Suprapubic skin (tissue), 4 donors: ENCODE measurements at regions not wholly inside any gene's neighbourhood (a gene's known extent, or its start where the extent isn't known, plus 50 kb on each side); places are given as distances from the start of the nearest gene placed in this dataset.

Experiments used
- DNase-seq, 2 donors: peaks; one replicate each; pipeline ENCODE4 v3.0.0-alpha.2; 2019; ENCODE audit warnings: low spot score in 2 of 2
- H3K27ac ChIP-seq: fragments of 200-600 bp; sonication (generic); one replicate; pipeline ENCODE4 v1.5.1; 2019
- H3K27me3 ChIP-seq: fragments of 200-600 bp; sonication (generic); one replicate; pipeline ENCODE4 v1.5.1; 2019
- H3K36me3 ChIP-seq: fragments of 200-600 bp; sonication (generic); one replicate; pipeline ENCODE4 v1.5.1; 2019
- H3K4me1 ChIP-seq: fragments of 200-600 bp; sonication (generic); one replicate; pipeline ENCODE4 v1.5.1; 2019
- H3K4me3 ChIP-seq: fragments of 200-600 bp; sonication (generic); one replicate; pipeline ENCODE4 v1.5.1; 2019; ENCODE audit warnings: mild to moderate bottlenecking
- H3K9me3 ChIP-seq: fragments of 200-600 bp; sonication (generic); one replicate; pipeline ENCODE4 v1.5.1; 2019
- EP300 ChIP-seq: sonication (generic); formaldehyde crosslinking; IDR thresholded peaks from one replicate; pipeline ENCODE4 v1.6.1; 2017; ENCODE audit warnings: antibody characterized with exemption
- POLR2A ChIP-seq, 2 donors: fragments of 450-650 bp; IDR thresholded peaks; one replicate each; pipeline ENCODE4 v1.6.1; 2017; ENCODE audit warnings: antibody characterized with exemption in 2 of 2, mild to moderate bottlenecking in 2 of 2, moderate library complexity in 2 of 2
- POLR2AphosphoS5 ChIP-seq, 3 donors: sonication (generic); formaldehyde crosslinking; IDR thresholded peaks; one replicate each; pipeline ENCODE4 v1.6.1; 2017; ENCODE audit warnings: antibody characterized with exemption in 3 of 3
- WGBS: methylation state at CpG from one replicate; pipeline ENCODE4 v1.1.5; 2018; 5-methylcytosine and 5-hydroxymethylcytosine counted together
- TF ChIP-seq, protein P1 (sequence below), 2 donors: fragments of 200-600 bp in 1 of 2; fragments of 450-650 bp in 1 of 2; sonication (generic) in 1 of 2; IDR thresholded peaks; one replicate each; pipeline ENCODE4 v1.5.1; 2016 to 2019; ENCODE audit warnings: antibody characterized with exemption in 2 of 2, mild to moderate bottlenecking in 1 of 2, moderate library complexity in 1 of 2

DNA sequence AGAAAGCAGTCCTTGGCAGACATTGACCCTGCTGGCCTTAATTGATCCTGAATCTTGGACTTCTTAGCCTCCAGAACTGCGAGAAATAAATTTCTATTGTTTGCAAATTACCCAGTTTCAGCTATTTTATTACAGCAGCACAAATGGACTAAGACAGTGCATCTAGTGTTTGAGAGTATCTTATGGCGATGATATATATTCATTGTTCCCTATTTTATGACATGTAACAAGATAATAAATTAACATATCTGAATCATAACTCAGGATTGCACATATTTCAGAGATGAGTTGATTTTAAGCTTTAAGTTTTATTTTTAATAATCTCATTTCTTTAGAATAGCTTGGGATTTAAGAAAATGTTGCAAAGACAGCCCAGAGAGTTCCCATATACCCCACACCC lies 167.4 kb upstream of the FOXG1 start:
- Histone ChIP-seq H3K4me1 (no peaks in the 10 kb centered on the region), H3K9me3 (peaks cover 4% of the 10 kb centered on the region), H3K4me3 (no peak overlapping the region), H3K36me3 (no peaks in the 10 kb centered on the region), H3K27ac (no peak overlapping the region), H3K27me3 (no peaks in the 10 kb centered on the region)
- WGBS: 76% methylated on average over 2 of the region's 2 CpGs
- TF ChIP-seq, protein P1, sequence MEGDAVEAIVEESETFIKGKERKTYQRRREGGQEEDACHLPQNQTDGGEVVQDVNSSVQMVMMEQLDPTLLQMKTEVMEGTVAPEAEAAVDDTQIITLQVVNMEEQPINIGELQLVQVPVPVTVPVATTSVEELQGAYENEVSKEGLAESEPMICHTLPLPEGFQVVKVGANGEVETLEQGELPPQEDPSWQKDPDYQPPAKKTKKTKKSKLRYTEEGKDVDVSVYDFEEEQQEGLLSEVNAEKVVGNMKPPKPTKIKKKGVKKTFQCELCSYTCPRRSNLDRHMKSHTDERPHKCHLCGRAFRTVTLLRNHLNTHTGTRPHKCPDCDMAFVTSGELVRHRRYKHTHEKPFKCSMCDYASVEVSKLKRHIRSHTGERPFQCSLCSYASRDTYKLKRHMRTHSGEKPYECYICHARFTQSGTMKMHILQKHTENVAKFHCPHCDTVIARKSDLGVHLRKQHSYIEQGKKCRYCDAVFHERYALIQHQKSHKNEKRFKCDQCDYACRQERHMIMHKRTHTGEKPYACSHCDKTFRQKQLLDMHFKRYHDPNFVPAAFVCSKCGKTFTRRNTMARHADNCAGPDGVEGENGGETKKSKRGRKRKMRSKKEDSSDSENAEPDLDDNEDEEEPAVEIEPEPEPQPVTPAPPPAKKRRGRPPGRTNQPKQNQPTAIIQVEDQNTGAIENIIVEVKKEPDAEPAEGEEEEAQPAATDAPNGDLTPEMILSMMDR (IDR thresholded peaks at IDR 0.05): no peak
- TF ChIP-seq POLR2A (IDR thresholded peaks at IDR 0.05) (no peak), EP300 (no peak), POLR2AphosphoS5 (IDR thresholded peaks at IDR 0.05) (no peak)
- no peak for DNase-seq

DNA sequence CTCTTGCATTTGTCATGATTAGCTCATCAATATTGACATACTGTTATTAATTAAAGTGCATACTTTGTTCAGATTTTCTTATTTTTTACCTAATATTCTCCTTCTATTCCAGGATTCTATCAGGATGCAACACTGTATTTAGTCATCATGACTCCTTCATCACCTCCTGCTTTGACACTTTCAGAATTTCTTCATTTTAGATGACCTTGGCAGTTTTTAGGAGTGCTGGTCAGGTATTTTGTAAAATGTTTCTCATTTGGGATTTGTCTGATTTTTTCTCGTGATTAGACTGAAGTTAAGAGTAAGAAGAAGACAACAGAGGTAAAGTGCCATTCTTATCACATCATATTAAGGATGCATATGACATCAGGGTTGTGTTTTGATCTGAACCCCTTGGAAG lies 167.0 kb upstream of the FOXG1 start:
- H3K36me3 ChIP-seq: no peaks in the 10 kb centered on the region
- WGBS: 65% methylated on average over 1 of the region's 1 CpG
- no peak overlapping the region for H3K27ac ChIP-seq
- no peak overlapping the region for H3K4me3 ChIP-seq
- H3K27me3 ChIP-seq: no peaks in the 10 kb centered on the region
- H3K4me1 ChIP-seq: no peaks in the 10 kb centered on the region
- peaks cover 4% of the 10 kb centered on the region for H3K9me3 ChIP-seq
- no peak for DNase-seq
- TF ChIP-seq, protein P1 (IDR thresholded peaks at IDR 0.05): no peak

DNA sequence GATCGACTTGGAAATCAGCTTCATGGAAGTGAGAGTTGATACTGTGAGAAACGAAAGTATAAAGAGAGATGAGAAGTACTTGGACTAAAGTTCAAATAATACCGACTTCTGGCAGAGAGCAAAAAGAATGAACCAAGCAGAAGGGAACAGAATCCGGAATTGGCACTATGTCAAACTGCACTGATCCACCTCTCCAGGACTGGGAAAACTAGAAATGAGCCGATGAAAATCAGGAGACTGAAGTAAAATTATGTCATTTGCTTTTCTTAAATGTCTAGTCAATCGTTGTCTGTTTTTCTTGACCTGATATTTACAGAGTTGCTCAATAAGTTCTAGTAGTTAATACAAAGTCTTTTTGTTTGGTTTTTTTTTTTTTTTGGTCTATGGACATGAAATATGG lies 163.0 kb upstream of the FOXG1 start:
- no peaks in the 10 kb centered on the region for H3K36me3 ChIP-seq
- no peaks in the 10 kb centered on the region for H3K4me1 ChIP-seq
- peaks cover 4% of the 10 kb centered on the region for H3K9me3 ChIP-seq
- TF ChIP-seq, protein P1 (IDR thresholded peaks at IDR 0.05): no peak
- no peak for TF ChIP-seq POLR2AphosphoS5 (IDR thresholded peaks at IDR 0.05)
- TF ChIP-seq EP300: no peak
- no peak for TF ChIP-seq POLR2A (IDR thresholded peaks at IDR 0.05)
- WGBS: 38% methylated on average over 6 of the region's 6 CpGs
- H3K27ac ChIP-seq: no peak overlapping the region
- H3K4me3 ChIP-seq: no peak overlapping the region
- no peak for DNase-seq
- no peaks in the 10 kb centered on the region for H3K27me3 ChIP-seq

DNA sequence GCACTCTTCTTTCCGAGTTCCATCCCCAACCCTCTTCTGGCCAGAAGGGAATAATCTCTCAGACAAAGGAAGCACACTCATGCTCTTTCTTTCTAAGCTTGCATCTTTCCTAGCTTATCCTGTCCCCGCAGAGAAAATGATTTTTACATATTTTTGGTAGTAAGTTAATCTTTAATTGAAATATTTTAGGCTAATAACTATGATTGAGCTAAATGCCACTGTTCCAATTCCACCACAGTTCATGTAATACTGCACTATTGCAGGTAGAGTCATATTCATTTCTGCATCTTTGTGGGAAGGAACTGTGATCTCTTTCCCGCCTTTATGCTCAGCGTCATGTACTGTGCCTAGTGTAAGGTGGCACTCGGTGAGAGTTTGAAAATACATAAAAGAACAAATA lies 158.9 kb upstream of the FOXG1 start:
- H3K4me1 ChIP-seq: no peaks in the 10 kb centered on the region
- no peak overlapping the region for H3K4me3 ChIP-seq
- no peaks in the 10 kb centered on the region for H3K36me3 ChIP-seq
- TF ChIP-seq, protein P1 (IDR thresholded peaks at IDR 0.05): no peak
- TF ChIP-seq POLR2AphosphoS5 (IDR thresholded peaks at IDR 0.05) (no peak), EP300 (no peak), POLR2A (IDR thresholded peaks at IDR 0.05) (no peak)
- no peak overlapping the region for H3K27ac ChIP-seq
- no peak for DNase-seq
- no peaks in the 10 kb centered on the region for H3K9me3 ChIP-seq
- no peaks in the 10 kb centered on the region for H3K27me3 ChIP-seq
- 74% methylated on average over 5 of the region's 5 CpGs for WGBS

DNA sequence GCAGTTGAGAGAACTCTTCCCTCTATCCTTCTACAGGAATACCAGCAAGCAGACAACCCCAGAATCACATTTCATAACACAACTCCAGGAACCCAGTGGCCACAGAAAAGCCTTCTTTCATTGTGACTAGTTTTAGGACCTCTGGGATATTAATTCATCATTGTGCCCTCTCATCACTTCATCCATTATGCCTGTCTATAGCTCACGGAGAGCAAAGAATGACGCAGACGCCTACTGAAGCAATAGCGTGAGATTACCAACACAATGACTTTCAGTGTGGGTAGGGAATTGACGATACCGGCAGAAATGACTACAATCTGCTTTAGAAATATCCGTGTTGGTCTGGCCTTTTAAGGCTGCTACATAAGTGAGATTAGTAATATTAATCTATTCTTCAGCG lies 158.1 kb upstream of the FOXG1 start:
- H3K36me3 ChIP-seq: no peaks in the 10 kb centered on the region
- H3K4me1 ChIP-seq: no peaks in the 10 kb centered on the region
- no peak overlapping the region for H3K27ac ChIP-seq
- TF ChIP-seq EP300: no peak
- TF ChIP-seq POLR2AphosphoS5 (IDR thresholded peaks at IDR 0.05): no peak
- no peak for TF ChIP-seq POLR2A (IDR thresholded peaks at IDR 0.05)
- TF ChIP-seq, protein P1 (IDR thresholded peaks at IDR 0.05): no peak
- no peaks in the 10 kb centered on the region for H3K9me3 ChIP-seq
- no peaks in the 10 kb centered on the region for H3K27me3 ChIP-seq
- 88% methylated on average over 8 of the region's 8 CpGs for WGBS
- H3K4me3 ChIP-seq: no peak overlapping the region
- DNase-seq: no peak
